ENCODE measurements at regions not wholly inside any gene's neighbourhood (a gene's known extent, or its start where the extent isn't known, plus 50 kb on each side); places are given as distances from the start of the nearest gene placed in this dataset.

GRCh38 chr9:29214154-29214689 is 1640.9 kb upstream of the C9orf72 start (continued):
- TF ChIP-seq REST (IDR thresholded peaks at IDR 0.05; ENCODE audit: low read depth) (no peak), SP1 (IDR thresholded peaks at IDR 0.05; ENCODE audit: low read depth) (no peak), TCF7L2 (IDR thresholded peaks at IDR 0.05; ENCODE audit: borderline replicate concordance, extremely low read depth, insufficient read depth, insufficient read length) (no peak), FOSL1 (IDR thresholded peaks at IDR 0.05; ENCODE audit: low read depth) (no peak), EZH2phosphoT487 (IDR thresholded peaks at IDR 0.05; ENCODE audit: borderline replicate concordance) (no peak), EZH2 (IDR thresholded peaks at IDR 0.05) (no peak), ZNF274 (IDR thresholded peaks at IDR 0.05; ENCODE audit: low read depth, low read length) (no peak), SRF (IDR thresholded peaks at IDR 0.05; ENCODE audit: low read depth) (no peak)
- TF ChIP-seq, protein P1, sequence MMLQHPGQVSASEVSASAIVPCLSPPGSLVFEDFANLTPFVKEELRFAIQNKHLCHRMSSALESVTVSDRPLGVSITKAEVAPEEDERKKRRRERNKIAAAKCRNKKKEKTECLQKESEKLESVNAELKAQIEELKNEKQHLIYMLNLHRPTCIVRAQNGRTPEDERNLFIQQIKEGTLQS (IDR thresholded peaks at IDR 0.05) = no peak

- no peak overlapping the region for H3K4me3 ChIP-seq (replicated peaks in 1 of 2; ENCODE audit: low read depth in 1 of 2, low read length in 2 of 2)
- intact Hi-C loops (cut with micrococcal nuclease) = no loop called here
- no peak for TF ChIP-seq ZNF274 (IDR thresholded peaks at IDR 0.05; ENCODE audit: low read depth, low read length)
- no peak for TF ChIP-seq ZFX (IDR thresholded peaks at IDR 0.05)
- no peak for TF ChIP-seq FOSL1 (IDR thresholded peaks at IDR 0.05; ENCODE audit: low read depth)
- TF ChIP-seq REST (IDR thresholded peaks at IDR 0.05; ENCODE audit: low read depth) = no peak
- TF ChIP-seq CEBPB (IDR thresholded peaks at IDR 0.05; ENCODE audit: low read depth) = no peak
- TF ChIP-seq TCF7L2 (IDR thresholded peaks at IDR 0.05; ENCODE audit: borderline replicate concordance, extremely low read depth, insufficient read depth, insufficient read length) = no peak
- no peak for TF ChIP-seq YY1 (IDR thresholded peaks at IDR 0.05; ENCODE audit: extremely low read depth, insufficient replicate concordance, low read depth, low read length)
- TF ChIP-seq POLR2A (IDR thresholded peaks at IDR 0.05; ENCODE audit: borderline replicate concordance, extremely low read depth, insufficient read depth, insufficient read length) = no peak
- no peak for TF ChIP-seq CBX3 (IDR thresholded peaks at IDR 0.05; ENCODE audit: low read depth)
- TF ChIP-seq JUND (IDR thresholded peaks at IDR 0.05) = no peak
- no peak for TF ChIP-seq RAD21 (IDR thresholded peaks at IDR 0.05; ENCODE audit: low read depth)
- TF ChIP-seq SIN3A (IDR thresholded peaks at IDR 0.05; ENCODE audit: low read depth) = no peak
- TF ChIP-seq EGR1 (IDR thresholded peaks at IDR 0.05; ENCODE audit: low read depth) = no peak
Measured at GRCh38 chr9:29214690-29215253, 1641.5 kb upstream of the C9orf72 start.

More at GRCh38 chr9:29214690-29215253, 1641.5 kb upstream of the C9orf72 start:
- BruUV-seq (replicated peaks) = no TSS peak
- Histone ChIP-seq H3K27me3 (ENCODE audit: insufficient read depth, low read length) (no peaks in the 10 kb centered on the region), H3K27ac (ENCODE audit: low read depth, low read length) (no peak overlapping the region), H3K9me2 (ENCODE audit: insufficient read depth) (no peaks in the 10 kb centered on the region), H3K36me3 (ENCODE audit: control insufficient read depth in 1 of 2, insufficient read depth in 2 of 2, low read length in 2 of 2) (no peaks in the 10 kb centered on the region), H3K9ac (ENCODE audit: low read length) (no peak overlapping the region), H3K9me3 (ENCODE audit: control insufficient read depth in 1 of 2, insufficient read depth in 1 of 2, low read depth in 1 of 2, low read length in 2 of 2) (no peaks in the 10 kb centered on the region; a peak in 1 of 4 replicates), H2AFZ (ENCODE audit: low read depth, low read length, poor library complexity, severe bottlenecking) (no peak overlapping the region), H3K4me1 (ENCODE audit: control insufficient read depth in 1 of 2, insufficient read depth in 2 of 2, low read length in 2 of 2) (no peaks in the 10 kb centered on the region), H4K20me1 (ENCODE audit: insufficient read depth) (no peaks in the 10 kb centered on the region), H3K79me2 (ENCODE audit: insufficient read depth, low read length) (no peaks in the 10 kb centered on the region), H3K4me2 (ENCODE audit: low read length) (no peak overlapping the region)
- ChIA-PET POLR2A (no interaction called here), CTCF (no interaction called here), RAD21 (ENCODE audit: low non-redundant PET in 1 of 2, low total read pairs in 2 of 2, uncharacterized antibody in 2 of 2, unreplicated experiment in 2 of 2) (no interaction called here)
- ATAC-seq = no peak
- DNase-seq (ENCODE audit: low read depth, low spot score) = no peak
